ENCODE measurements at regions not wholly inside any gene's neighbourhood (a gene's known extent, or its start where the extent isn't known, plus 50 kb on each side); places are given as distances from the start of the nearest gene placed in this dataset.

DNA sequence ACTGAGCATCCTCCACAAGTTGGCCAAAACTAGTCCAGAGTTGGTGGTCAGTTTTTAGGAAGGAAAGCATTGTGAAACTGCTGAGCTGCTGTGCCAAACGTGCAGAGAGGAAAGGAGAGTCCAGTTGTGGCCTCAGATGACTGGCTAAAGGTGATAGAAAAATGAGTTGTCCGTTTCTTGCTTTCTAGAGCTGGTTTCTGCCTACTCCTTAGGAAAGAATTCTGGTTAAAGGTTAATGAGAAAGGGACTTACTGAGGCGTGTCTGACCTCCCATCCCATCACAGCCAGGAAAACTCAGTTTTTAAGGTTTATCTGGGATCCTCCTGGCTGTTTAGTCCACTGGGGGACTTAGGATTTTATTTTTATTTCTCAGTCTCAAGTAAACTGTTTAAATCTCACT lies 1186.3 kb downstream of the UQCRFS1 start:
- DNase-seq: no peak

DNA sequence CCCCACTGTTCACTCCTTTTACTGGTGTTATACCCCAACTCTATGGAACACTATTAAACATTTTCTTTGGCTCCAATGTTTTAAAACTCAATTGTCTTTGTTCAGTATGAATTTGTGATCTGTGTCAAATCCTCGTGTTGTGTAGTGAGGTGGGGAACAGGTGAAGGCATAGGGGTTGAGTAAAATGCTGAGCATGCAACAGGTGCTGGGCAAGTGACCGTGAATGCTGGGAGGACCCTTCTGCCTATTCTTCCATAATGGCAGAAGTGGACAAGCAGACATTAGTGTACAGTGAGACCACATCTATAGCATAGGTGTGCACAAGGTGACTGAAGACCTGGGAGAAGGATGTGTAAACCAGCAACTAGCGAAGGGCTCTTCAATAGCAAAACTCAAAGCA lies 1188.0 kb downstream of the UQCRFS1 start:
- DNase-seq: no peak

DNA sequence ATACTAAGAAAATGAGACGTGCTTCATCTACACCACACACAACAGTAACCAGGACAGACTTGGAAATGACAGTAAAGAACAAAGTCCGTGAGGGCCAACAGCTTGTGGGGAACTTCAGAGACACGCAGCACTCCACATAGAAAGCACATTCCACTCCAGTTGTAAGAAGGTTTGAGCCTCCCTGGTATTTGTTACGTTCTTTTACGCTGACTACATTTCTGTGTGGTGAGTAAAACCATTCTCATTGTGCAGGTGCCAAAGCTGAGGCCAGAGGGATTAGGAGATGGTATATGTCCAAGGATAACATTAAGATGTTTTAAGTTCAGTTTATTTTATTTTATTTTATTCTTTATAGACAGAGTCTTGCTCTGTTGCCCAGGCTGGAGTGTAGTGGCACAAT lies 1189.9 kb downstream of the UQCRFS1 start:
- DNase-seq: no peak

DNA sequence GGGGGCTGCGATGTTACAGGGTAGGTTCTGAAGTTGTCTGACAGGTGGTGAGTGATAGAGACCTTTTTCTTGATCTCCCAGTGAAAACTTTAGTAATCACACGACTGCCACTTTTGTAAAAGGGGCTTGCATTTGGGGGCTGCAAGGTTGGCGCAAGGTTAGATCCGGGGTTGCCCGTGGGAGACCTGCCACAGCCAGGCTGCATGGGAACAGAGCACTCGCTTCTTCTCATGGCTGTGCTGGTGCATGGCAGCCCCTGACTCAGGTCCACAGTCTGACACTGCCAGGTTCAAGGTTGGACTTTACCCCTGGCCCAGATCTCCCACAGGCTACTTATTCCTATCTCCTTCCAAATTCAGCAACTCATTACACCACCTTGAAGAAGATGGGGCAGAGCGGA lies 1190.4 kb downstream of the UQCRFS1 start:
- no peak for DNase-seq

DNA sequence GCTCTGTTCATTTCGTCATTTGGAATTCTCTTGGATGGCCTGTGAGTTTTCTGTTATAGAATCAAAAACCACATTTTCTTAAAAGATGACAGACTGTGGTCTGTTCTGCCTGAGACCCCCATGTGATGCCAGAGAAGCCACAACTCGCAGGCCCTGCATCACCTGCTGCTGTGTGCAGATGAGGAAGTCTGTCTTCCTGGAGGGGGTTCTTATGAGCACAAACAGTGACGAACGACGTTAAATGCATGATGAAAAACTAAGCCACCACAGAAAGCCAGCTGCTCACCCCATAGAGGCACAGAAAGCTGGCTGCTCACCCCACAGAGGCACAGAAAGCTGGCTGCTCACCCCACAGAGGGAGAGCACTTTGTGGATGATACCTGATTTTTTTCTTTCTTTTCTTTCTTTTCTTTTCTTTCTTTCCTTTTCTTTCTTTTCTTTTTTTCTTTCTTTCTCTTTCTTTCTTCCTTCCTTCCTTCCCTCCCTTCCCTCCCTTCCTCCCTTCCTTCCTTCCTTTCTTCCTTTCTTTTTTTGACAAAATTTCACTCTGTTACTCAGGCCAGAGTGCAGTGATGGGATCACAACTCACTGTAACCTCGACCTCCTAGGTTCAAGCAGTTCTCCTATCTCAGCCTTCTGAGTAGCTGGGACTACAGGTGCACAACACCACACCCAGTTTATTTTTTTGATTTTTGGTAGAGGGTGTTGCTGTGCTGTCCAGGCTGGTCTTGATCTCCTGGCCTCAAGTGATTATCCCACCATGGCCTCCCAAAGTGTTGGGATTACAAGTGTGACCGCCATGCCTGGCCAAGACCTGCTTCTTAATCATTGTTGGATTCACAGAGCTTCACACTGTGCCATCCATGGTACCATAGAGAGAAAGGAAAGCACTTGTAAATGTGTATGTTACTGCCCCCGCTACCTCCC lies 1191.4 kb downstream of the UQCRFS1 start:
- DNase-seq: no peak

DNA sequence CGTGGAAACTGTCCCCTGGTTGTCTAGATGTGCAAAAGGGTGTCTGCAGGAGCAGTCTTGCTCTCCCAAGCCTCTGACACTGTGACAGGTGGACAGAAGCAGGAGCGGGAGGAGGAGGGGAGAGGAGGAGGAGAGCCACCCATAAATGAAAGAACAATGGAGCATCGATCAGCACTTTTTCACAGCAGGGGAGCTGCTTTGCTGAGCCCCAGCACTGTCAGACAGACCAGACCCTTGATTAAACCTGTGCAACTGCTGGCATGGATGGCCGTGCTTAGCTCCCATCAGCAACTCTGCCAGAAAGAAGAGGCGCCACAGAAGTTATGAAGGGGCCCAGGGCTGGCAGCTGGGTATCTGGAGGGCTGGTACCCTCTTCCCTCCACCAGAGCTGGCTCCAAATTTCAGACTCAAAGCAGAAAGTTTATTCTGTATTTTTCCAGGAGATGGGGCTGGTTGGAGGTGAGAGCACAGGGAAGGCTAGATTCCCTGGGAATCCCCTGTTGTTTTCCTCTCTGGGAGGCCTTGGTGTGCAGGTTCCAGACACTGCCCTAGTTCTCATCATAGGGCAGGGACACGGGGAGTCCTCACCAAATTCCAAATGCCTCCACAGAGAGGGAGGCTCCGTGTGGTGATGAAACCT lies 1192.2 kb downstream of the UQCRFS1 start:
- no peak for DNase-seq

DNA sequence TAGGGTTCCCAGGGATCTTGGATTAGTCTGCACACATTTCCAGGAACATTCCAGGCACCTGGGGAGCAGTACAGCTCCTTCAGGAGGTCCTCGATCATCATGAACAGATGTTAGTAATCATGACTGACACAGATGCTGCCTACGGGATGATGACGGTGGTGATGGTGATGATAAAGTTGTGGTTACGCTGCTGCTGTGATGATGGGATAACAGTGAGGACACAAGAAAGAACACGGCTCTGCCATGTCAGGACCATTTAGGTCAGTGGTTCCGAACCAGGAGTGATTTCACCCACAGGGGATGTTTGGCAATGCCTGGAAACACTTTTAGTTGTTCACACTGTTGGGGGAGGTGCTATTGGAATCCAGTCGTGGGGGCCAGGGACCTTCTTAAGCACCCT lies 1193.0 kb downstream of the UQCRFS1 start:
- no peak for DNase-seq

DNA sequence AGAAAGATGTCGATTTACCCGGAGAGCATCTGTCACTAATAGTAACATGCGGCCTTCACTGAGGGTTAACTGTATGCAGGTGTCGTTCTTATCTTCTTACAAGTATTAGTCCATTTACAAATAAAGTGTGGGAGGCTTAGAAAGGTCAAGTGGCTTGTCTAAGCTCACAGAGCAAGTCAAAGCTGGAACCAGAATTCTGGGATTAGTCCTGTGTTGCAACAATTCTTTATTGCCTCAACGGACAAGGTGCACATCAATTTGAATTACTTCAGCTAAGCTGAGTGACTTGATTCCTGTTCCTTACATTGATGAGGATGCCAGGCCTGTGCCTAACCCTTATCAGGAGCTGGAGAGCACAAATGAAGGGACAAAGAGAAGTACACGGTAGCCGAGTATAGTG lies 1193.6 kb downstream of the UQCRFS1 start:
- DNase-seq: no peak

DNA sequence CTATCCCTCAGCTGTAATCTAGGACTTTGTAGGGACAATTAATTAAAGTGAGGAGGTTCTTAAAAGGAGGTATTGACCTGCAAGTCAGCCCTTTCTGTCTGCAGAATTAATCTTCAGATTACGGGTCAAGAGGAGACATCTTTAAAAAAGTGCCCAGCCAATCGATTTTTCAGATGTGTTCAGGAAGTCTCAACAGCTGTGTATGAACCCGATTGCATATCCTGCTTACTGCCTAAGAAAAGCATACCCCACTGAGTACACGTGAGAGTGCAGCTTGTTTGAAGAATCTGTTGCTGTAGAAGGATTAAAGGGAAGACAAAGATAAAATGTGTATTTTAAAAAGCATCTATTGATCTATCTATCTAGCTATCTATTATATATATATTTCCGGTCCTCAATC lies 1194.5 kb downstream of the UQCRFS1 start:
- DNase-seq: no peak

DNA sequence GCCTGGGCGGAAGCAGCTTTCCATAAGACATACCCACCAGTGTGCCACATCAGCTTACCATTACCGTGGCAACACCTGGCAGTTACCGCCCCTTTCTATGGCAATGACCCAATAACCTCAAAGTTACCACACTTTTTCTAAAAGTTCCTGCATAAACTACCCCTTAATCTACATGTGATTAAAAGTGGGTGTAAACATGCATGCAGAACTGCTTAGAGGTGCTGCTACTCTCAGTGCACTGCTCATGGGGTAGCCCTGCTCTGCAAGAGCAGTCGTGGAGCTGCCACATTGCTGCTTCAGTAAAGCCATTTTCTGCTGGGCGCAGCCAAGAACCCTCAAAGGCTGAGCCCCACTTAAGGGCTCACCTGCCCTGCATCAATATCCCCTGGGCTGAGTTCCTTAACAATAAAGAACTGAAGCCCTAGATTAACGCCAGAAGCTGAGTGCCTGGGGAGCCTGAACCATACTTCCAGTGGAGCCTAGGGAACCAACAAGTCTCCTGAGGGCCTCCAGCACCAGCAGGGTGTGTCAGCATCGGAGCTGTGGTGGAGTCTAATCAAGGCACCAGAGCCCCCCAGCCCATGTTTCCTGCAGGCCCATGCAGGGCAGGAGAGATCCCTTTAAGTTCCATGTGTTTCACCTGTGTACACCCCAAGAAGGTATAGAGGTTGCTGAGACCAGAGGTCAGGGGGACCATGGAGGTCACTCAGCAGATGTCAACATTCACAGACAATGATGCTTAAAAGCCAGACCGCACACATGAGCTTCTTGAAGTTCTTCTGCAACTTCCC lies 1198.1 kb downstream of the UQCRFS1 start:
- no peak for DNase-seq

DNA sequence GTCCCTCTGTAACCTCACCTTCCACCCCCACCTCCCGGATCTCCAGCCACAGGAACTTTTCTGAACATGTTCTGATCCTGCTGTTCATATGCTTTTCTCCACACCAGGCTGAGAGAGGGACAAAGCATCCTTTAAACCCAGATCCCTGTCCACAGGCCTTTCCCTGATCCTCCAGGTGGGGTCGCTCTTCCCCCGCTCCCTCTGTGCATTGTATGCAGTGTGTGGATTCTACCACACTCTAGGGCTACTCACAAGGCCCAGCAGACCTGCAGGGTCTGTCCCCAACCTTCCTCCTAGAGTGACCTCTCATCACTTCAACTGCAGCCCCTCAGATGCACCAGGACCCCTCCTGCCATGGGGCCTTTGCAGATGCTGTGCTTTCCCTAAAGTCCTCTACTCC lies 1200.6 kb downstream of the UQCRFS1 start:
- DNase-seq: no peak

DNA sequence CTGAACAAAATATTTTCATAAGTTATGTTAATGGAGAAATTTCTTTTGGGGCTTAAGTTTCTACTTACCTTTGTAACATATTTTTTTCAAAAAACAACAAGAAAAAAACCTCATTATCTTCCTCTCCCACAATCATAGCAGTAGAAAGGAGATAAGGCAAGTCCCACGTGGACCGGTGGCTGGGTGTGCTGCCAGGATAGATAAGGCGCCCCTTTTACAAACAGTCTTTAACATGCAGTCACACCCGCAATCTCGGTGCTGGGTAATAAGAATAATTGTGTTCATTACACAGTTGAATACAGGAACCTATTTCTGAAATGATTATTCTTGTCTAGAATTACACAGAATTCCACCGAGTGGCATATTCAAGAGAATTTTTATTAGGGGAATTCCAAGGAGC lies 1202.3 kb downstream of the UQCRFS1 start:
- no peak for DNase-seq

DNA sequence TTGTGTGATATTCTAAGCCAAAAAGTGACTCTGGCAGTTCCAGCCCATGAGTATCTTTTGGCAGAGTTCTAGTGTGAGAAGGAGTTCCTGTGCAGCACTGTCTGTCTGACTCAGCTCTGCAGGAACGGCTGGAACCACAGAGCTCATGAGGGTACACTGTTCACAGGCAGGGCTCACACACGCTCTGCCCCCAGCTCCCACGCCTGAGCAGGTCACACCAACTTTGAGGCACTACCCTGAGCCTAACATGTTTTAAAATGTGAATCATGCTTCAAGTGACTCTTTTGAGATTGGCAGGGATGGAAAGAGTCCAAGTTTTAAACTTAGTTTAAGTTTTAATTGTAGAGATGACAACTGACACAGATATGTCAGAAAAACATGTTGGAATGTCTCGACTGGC lies 1203.3 kb downstream of the UQCRFS1 start:
- no peak for DNase-seq

DNA sequence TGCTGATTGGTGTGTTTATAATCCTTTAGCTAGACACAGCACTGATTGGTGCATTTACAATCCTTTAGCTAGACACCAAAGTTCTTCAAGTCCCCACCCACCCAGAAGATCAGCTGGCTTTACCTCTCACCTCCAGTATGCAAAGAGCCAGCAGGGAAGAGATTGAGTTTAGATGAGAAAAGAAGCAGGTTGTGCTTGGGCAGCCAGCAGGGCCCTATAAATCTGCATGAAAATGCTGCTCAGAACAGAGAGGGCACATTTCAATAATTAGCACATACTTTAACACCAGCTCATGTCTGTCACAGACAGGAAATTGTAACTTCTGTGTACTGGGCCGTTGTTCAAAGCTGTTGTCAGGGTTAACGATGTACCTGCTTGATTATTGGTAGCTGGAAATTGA lies 1204.3 kb downstream of the UQCRFS1 start:
- DNase-seq: no peak

DNA sequence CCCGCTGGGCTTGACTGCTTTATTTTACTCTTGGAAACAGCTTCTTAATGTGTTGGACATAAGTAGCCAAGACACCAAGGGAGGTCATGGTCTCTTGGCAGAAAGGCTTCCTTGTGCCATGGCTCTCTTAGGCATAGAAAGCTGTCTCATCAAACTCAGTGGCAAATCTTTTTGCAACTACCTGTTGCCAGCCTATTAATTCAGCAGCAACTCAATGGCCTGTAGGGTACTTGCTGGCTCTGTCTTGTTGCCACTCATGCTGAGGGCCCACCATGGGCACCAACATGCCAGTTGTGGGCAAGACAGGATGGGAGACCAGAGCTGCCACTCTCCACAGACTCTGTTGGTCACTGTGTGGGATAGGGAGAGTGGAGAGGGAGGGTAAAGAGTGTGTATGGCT lies 1209.4 kb downstream of the UQCRFS1 start:
- DNase-seq: no peak

DNA sequence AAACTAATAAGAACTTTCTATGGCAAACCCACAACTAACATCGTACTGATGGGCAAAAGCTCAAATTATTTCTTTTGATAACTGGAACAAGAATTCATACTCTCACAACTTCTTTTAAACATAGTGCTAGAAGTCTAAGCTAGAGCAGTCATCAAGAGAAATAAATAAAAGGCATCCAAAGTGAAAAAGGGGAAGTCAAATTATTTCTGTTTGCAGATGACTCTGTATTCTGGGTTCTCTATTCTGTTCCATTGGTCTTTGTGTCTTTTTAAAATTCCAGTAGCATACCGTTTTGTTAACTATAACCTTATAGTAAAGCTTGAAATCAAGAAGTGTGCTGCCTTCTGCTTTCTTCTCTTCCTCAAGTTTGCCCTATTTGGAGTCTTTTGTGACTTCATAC lies 1215.9 kb downstream of the UQCRFS1 start:
- DNase-seq: no peak

DNA sequence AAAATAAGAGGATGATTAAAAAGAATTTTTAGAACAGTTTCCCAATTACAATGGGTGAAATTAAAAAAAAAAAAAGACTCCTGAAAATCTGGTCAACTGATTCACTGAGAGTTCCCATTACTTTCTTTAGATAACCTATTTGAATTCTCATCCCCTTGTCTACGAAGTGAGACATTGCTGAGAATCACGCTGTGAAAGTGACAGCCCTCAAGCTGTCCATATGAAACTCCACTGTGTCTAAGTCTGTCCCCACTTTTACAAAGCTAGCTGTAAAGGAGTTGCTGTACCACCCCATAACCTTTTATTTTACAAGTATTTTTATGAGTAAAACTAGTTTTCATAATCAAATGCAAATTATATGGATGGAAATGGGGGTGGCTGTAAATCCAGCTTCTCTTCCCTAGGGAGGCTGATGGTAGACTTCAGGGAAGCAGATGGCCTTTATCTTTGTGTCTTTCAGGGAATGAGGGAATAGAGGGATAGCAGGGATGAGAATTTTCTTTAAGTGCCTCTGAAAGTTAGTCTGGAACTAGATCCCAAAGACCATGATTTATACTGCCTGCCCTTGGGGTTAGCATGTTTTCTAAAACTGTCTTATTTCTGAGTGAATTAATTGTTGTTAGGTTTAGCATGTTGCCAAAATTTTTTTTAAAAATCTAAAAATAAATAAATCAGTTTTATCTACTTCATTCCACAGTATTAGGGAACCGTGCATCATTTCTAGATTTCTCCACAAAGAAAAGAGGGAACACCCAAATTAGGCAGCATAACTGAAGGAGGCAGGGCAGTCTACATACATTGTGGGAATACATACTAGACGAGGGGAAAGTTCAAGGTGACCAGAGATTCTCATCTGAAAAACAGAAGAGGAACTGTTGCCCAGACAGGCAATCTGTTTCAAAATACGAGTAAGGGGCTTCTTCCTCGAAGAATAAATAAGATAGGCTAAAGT lies 1219.1 kb downstream of the UQCRFS1 start:
- no peak for DNase-seq

DNA sequence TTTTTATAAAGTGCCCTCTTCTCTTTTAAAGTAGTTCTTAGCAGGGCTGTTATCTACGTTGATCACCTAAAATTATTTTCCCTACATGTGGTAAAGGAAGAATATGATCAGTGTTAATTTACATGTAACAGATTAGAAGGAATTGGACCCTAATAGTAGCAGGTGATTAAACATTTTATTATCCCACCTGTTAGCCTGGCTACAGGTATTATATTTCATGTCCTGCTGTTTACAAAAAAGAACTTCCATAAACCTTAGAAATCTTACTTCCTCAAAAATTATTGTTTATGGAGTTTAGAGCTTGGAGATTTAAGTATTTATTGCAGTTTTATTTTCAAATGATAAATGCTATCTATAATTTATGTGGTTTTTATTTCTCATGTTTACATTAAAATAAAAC lies 1226.7 kb downstream of the UQCRFS1 start:
- no peak for DNase-seq

DNA sequence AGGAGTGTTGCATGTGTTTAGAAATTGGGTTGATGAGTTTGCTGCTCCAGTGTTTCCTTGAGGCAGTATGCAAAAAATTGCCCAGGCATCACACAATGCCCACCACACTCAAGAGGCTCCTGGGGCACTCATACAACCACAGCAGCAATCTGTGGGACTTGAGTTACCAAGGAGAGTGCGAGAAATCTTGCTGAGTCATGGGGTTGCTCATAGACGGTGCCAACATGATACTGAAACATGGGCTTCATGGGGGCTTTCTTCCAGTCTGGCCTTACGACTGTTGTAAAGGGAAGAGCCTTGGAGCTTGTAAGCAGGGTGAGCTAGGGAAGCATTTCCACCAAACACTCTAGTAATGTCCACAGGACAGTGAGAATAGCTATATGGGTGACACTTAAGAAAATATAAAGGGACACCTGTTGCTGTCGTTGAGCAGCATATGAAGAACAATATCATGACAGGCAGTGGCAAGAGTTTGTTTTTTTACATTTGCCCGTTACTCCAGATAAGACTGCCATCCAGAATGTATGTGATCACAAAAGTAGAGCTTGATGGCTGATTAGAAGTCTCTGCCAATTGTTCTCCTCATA lies 1237.4 kb downstream of the UQCRFS1 start:
- no peak for DNase-seq

DNA sequence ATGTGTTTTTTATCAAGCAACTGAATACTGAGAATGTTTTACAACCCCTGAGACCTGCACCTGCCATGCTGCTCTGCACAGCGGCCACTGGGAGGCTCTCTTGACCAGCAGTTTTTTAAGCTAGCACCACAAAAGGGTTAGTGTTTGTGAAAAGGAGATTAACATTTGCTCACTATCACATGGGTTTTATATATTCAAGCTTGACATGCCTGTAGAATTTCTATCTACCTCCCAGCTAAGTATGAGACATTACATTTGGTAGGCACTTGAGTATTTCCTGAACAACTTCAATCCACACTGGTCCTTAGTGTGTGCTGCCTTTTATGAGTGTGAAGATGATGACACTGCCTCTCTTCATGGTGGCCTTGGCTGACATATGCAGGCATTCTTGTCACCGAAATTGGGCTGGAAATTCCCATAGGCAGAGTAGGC lies 1238.9 kb downstream of the UQCRFS1 start:
- DNase-seq: no peak

DNA sequence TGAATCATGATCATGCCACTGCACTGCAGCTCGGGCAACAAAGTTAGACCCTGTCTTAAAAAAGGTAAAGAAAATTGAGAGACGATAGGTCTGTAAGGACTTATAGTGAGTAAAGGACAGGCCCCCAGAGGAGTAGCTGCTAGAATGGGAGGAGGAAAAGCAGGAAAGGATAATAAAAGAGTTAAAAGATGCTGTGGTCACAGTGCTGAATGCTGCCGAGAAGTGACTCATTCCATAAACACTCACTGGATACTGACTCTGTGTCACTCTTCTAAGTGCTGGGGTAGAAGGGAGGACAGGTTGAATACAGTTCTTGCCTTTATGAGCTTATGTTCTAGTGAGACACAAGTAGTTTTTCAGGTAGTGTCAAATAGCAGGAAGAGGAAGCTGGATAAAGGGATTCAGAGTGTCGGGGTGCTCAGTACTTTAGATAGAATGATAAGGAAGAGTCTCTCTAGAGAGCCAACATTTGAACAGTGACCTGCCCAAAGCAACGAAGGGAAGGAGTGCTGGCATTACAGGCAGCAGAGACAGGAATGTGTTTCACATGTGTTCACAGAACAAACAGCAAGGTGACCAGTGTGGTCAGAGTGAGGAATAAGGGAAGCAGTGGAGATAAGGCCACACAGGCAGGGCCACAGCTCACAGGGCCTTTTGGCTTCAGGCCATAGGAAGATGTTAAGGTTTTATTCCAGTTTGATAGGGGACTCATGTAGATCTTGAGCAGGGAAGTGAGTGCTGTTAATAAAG lies 1240.5 kb downstream of the UQCRFS1 start:
- DNase-seq: no peak
